ENCODE measurements at regions not wholly inside any gene's neighbourhood (a gene's known extent, or its start where the extent isn't known, plus 50 kb on each side); places are given as distances from the start of the nearest gene placed in this dataset.
A peak's percentile ranks its signal among the peaks of the same experiment; 100 is the strongest.

DNA sequence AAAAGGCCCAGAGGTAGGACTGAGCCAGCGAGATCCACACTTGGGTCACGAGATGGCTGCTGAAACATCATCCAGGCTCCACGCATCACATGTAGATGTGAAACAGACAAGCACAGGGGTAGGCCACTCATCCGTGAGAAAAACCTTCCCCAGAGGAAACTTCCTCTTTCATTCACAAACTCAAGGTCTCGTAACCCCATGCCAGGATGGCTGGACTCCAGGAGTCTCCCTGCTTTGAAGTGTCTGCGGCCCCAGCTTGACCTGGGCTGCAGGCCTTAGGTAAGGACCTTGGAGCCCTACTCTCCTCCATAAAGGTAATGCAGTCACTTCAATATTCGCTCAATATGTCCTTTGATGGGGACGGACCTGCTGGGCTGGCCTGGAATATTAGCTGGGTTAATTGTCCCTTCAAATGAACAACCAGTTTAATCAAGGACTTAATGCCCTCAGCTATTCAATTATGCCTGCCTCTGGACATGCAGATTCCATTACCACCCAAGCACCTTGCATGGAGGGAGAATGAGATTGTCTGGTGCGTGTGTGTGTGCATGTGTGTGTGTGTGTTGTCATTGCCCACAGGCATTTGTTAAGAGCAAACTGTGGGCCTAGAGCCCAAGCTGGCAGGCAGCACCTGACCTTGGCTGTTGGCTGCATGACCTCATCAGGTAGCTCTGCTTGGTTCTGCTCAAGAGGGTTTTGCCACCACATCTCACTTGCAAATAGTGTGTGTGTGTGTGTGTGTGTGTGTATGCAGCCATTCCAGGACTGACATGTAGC, 186.9 kb upstream of the TLE3 start:
- no peak for DNase-seq (ENCODE audit: low read depth, low spot score)

DNA sequence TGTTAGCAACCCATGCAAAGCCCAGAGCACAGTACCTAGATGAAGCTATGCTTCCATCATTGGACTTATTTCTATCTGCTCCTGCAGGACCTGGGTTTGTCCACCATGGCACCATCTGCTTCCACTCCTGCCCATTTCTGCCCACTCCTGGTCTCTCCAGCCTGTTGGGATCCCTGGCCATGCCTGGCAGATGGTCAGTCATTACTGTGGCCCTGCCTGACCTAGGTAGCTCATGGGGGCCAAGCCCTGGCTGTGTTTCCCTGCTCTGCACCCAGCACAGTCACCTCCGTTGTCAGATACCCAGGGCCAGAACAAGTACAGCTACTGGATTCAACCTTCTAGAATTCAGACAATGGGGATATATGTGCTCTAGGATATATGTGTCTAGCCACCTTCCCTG, 185.8 kb upstream of the TLE3 start:
- DNase-seq (ENCODE audit: low read depth, low spot score), result no peak

DNA sequence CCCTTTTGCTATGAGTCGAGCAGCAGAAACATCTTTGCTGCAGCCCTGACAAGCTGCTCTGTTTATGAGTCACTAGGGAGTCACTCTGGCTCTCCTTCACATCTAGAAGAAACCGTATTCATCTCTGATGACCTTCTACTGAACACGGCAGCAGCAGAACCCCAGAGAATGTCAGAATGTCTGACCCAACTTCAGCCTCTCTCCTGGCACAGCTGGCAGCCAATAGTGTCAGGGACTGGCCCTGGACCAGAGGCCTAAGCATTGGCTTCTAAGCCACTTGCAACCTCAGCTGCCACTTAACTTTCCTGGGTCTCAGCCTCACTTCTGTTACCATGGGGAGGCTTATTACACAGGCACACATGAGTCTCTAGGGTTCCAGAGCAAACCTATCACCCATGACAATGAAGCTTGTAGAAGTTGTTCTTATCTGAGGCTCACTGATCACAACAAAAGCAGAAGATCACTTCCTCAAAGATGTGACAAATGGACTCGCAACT, 184.1 kb upstream of the TLE3 start:
- DNase-seq (ENCODE audit: low read depth, low spot score), result no peak

DNA sequence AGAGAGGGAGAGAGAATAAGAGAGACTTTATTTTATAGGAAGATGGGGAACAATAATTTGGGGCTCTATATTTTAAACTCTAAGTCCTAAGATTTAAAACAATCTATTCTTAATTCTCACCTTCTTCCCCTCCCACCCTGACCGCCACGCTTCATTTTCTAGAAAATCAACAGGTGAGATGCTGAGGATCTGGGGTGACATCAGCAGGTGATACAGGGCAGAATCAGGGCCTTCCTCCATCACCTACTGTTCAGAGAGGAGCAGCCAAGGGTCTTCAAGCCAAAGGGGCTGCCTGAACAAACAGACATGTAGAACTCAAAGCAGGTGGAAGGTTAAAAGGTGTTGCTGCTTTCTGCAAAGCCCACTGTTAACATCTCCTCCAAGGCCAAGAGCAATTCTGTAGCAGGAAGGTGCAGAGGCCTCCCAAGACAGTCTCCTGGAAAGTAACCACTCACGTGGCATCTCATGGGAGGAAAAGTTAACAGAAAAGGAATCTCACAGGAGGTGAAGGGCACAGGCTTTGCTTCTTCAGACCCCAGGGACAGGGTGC, 183.6 kb upstream of the TLE3 start:
- DNase-seq (ENCODE audit: low read depth, low spot score), result no peak

DNA sequence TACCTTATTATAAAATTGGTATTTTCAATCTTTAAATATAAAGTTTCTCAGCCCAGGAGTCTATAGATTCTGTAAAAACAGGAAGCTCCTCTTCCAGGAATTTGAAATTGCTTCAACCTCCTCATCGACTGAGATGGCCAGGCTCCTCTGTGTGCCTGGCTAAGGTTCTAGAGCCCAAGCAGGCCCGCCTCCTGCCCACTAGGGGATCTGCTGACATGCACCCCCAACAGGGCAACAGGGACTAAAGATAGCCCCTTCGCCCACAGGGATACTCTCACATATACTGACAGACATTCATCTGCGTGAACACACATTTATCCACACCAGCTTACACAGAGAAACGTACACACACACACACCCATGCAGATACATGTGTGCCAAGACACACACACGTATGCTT, 183.1 kb upstream of the TLE3 start:
- DNase-seq (ENCODE audit: low read depth, low spot score), result no peak

DNA sequence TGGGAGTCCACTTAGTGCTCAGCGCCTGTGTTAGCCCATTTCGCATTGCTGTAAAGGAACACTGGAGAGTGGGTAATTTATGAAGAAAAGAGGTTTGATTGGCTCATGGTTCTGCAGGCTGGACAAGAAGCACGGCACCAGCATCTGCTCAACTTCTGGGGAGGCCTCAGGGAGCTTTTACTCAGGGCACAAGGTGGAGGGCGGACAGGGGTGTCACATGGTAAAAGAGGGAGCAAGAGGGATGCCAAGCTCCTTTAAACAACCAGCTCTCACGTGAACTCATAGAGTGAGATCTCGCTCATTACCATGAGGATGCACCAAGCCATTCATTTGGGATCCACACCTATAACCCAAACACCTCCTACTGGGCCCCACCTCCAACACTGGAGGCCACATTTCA, 181.4 kb upstream of the TLE3 start:
- DNase-seq (ENCODE audit: low read depth, low spot score), result no peak

DNA sequence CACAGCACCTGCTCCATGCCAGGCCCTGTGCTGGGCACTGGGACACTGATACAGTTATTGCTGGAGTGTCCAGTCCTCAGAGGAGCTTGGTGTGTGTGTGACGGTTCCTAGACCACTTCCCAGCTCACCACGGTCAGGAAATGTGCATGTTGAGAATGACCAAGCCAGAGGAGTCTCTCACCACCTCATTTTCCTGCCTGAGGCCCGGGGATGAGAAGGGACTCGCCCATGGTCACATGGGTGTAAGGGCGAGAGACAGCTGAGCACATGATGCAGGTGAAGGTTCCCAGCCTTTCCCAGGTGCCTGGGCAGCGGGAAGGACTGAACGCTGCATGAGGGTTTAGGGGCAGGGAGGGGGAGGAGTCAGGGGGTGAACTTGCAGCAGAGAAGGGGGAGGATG, 180.9 kb upstream of the TLE3 start:
- no peak for DNase-seq (ENCODE audit: low read depth, low spot score)

DNA sequence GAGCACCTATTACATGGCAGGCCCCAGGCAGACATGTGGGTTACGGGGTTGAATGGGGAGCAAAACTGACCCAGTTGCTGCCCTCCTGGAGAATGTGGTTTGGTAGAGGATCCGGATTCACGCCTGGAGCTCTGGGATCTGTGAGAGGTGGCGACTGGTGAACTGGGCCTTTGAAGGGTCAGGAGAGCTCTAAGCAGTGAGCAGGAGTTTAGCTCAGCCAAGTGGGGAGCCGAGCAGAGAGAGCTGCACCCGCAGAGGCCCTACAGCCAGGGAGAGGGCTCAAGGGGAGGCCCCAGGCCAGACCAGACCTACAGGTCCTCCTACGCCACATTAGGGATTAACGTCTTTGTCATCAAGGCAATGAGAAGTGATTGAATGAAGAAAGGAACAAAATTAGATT, 179.8 kb upstream of the TLE3 start:
- DNase-seq (ENCODE audit: low read depth, low spot score), result no peak

DNA sequence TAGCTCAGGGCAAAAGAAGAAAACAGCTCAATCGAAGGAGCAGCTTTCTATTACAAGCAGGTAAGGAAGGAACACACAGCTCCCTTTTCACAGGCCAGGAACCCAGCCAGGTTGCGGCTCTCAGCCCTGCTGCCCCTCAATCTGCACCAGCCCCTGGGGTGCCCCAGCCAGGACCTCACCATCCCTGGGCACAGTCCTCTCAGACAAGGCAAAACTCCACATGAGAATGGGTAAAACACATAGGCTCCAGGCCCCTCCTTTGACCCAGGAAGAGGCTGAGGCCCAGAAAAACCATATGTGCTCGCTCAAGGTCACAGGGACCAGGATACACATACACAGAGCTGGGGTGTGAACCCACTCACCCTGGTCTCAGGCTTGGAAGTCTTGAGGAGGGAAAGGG, 178.7 kb upstream of the TLE3 start:
- no peak for DNase-seq (ENCODE audit: low read depth, low spot score)

DNA sequence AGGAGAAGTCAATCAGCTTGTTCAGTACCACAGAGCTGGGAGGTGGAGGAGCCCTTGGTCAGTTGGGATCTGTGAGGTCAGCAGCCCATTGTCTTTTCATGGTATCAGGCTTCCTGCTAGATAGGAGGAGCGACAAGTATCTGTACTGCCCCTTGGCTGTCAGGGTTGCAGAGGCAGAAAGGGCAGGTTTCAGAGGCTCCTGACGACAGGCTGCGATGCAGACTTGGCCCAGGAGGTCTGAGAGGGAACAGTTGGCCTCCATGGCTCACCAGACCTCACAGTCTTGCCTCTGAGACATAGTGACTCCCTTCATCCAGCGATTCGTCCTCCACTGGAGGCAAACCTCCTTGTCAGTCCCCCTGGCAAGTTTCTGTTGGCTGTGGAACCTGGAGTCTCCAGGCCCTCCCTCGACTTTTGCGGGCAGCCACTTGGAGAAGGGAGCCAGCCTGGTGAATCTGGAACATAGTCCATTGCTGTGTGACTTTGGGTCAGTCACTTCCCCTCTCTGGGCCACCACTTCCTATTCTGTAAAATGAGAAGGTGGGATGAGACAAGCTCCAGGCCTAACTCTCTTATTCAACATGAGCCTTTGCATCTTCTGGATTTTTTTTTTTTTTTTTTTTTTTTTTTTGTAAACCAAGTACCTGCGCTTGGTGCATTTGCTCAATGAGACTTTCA, 177.9 kb upstream of the TLE3 start:
- no peak for DNase-seq (ENCODE audit: low read depth, low spot score)

DNA sequence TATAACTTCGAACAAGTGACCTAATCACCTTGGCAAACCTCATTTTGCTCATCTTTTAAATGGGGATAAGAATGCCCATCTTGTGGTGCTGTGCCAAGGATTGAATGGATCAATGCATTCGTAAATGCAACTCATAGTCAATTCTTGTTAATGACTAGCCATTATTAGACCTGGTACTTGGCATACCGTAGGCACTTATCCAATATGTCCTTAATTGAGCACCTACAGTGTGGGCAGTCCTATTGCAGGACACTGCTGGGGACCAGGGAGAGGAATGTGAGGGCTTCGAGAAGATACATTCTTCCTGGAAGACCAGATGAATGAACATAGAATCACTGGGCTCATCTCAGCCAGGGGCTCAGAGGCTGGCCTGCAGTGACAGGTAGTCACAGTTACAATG, 177.2 kb upstream of the TLE3 start:
- no peak for DNase-seq (ENCODE audit: low read depth, low spot score)

DNA sequence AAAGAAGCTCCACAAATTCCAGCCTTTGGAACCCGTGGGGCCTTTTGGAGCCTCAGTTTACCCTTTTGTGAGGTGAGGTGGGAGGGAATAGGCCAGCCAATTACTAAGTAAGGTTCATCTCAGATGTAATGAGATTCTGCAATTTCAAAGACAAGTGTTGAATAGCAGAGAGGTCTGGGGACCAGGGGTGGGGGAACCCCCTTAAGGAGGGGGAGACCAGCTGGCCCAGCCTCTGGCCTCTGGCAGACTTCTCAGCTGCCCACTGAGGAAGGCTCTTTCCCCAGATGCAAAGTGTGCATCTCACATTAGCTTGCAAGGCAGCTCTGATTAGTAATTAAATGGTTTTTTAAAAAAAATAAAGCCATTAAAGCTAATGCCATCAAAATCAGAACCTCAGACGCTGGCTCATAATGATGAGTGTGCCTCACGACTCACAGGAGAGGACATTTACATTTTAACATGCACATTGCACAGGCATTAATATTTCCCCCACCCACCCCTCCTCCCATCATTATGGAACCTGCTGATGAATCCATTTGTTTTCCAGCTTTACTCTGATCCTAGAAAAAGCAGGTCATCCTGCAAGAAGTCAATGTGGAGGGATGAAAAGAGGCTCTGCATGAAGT, 176.7 kb upstream of the TLE3 start:
- DNase-seq (ENCODE audit: low read depth, low spot score), result no peak

DNA sequence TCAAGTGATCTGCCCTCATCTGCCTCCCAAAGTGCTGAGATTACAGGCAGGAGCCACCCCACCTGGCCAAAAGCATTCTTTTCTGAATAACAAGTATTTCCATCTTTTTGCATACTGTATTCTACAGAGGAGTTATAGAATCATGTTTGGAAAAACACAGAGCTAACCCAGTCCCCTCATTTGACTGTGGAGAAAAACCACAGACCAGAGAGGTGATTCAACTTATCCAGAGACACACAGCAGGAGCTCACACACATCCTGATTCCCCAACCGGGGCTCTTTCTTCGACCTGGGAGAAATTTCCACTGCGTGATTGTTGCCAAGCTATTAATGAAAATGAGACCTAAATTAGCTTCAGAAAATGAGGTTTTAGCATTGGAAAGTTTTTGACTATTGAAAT, 176.1 kb upstream of the TLE3 start:
- no peak for DNase-seq (ENCODE audit: low read depth, low spot score)

DNA sequence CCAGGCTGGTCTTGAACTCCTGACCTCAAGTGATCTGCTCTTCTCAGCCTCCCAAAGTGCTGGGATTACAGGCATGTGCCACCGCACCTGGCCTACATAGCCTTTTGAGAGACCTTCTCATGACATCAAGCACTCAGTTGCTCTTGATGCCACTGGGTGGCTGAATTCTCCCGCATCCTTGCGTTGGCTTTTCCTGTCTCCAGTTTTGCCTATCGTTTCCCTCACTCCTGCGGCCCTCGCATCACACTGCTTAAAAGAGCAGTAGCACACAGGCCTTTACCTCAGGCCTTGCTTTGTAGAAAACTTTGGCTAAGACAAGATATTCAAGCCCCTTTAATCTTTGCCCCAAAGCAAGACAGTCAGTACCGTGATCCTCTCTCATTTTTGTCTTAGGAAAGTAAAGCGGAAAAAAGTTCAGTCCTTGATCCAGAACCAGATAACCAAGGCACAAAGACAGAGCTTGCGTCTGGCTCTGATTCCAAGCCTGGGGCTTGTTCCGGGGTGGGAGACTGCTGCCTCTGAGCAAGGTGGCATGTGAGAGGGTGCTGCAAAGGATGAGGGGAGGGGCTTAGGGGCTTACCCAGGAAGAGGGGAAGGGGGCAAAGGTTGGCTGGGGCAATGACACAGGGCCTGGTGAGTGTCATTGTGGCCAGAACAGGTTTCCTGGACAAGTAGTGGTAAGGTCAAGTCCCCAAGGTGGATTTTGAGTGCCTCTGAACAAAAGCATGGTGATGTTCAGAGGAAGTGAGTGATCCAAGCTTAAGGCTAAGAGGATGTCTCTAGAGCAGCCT, 175.0 kb upstream of the TLE3 start:
- peak; percentile 83 for DNase-seq (ENCODE audit: low read depth, low spot score)

DNA sequence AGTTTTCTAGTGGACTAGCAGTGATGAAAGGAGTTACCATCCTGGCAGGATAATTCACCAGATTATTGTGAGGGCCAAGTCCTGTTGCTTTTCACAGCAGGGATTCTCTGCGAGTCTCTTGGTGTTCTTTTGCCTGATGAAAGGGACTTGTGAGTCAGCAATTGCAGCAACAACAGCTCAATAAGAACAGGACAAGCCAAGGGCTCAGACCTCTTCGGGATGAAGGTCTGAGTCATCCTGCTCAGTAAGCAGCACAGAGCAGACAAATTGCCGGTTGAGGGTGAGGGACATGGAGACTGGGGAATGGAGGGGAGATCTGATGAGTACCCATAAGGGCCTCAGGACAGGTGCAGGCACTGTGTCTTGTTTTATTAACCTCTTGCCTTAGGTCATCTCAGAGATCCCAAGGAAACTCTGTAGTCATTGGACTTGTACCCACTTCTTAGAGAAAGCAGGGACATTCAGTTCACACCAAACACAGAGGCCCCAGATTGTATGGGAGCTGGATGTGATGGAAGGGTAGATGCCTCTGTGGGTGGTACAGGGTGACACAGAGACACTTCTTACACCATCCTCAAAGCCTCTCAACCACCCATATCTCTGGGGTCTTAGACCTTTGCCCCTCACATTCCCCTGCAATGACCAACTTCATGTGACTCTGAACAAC, 173.8 kb upstream of the TLE3 start:
- DNase-seq (ENCODE audit: low read depth, low spot score), result peak; percentile 88

DNA sequence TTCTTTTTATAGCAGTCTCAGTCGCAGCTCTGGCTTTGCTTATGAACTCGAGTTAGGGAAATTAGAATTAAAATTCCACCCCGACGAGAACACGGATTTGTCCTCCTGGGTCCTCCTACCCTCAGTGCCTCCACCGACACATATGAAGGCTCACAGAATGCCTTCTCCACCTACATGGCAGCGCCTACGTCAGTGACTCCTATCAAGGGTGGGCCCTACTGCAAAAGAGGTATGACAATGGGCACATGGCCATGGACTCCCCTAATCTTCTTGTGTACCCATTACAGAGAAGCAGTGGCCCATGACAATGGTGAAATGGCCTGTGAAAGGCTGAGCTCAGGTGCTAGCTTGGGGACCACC, 173.0 kb upstream of the TLE3 start:
- DNase-seq (ENCODE audit: low read depth, low spot score), result no peak

DNA sequence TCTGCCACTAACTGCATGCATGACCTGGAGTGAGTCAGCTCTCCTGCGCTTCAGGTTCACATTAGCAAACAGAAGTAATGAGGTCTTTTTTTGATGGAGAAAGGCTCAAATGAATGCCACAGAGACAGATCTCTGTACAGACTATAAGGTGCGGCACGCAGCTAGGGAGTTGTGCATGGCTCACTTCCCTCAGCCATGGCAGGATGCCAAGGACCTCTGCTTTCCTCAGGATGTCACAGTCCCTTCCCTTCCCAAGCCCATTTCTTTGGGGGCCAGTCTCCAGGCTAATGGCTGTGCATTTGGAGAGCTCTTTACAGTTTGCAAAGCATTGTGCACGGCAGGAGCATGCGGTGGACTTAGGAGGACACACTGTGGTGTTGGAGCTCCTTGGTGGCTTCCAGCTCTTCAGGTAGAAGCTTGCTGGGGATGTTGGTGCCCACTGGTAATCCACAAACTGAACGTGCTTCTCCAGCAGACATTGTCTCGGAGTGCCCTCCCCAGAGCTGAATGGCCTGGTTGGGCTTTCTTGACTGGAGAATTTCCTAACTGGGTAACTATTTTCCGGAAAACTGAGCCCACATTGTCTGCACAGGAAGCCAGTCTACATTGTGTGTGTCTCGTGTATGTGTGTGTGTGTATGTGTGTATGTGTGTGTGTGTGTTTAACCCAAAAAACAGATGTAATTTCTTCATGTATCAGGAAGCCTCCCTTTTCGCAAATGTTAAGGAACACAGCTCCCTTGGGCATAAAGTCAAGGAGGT, 172.5 kb upstream of the TLE3 start:
- DNase-seq (ENCODE audit: low read depth, low spot score), result no peak

DNA sequence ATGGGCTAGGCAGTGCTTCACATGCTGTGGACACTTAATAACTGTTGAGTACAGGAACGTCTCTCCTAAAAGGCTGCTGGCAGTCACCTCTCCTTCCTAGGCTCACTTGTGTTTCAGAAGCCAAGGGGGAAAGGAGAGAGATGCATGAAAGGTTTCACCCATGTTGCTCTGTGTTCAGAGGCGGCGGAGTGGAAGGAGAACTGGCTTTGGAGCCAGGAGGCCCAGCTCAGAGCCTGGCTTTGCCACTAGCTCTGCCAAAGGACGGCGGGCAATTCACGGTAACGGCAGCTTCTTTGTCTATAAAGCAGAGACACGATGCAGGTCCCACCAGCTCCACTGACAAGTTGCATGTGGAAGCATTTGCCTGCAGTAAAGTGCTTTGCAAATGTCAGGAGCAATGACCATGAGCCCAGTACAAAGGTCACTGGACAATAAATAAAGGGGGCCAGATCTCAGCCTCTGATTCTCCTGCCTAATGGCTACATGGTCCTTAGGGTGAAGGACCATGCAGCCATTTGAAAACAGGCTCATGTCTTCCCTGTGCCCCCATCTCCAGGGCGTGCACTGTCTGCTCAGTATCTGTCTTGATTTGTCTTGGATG, 171.7 kb upstream of the TLE3 start:
- no peak for DNase-seq (ENCODE audit: low read depth, low spot score)

DNA sequence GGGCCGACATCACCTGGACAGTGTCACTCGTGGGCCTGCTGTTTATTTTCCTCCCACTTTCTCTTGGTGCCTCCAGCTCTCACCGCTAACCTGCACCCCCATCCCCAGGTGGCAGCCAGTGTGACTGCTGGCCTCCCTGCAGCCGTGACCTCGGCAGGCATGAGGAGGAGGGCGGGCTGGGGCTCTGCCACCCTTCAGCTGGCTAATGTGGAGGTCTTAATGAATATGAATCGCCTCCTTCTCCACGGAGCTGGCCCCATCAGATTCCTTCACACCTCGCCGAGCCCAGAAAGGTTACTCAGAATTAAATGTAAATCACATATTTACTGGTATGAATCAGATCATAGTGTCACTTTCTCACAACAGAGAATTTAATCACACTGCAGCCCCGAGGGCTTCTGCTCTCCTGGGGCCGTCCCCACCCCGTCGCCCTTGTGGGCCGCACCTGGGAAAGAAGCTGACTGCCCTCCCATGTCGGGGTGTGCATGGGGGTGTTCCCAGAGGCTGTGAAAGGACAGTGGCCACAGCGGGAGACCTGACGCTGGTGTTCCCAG, 171.1 kb upstream of the TLE3 start:
- DNase-seq (ENCODE audit: low read depth, low spot score), result no peak

DNA sequence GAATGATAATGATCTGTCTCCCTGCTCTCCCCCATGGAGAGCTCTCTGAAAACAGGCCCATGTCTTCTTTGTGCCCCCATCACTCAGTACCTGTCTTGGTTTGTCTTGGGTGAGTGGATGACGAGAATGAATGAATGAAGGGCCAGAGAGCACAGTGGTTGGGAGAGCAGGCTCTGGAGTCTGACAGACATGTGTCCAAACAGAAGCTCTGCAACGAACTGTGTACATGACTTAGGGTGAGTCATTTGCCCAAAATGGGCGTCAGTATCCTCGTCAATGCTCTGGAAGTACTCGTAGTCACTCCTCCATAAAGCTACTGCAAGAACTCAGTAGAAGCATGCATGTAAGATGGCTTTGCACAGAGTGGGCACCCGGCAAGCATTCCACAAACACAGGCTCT, 170.2 kb upstream of the TLE3 start:
- DNase-seq (ENCODE audit: low read depth, low spot score), result no peak
